Stimulated activated naive CD8-positive, alpha-beta T cell treated with anti-CD3 and anti-CD28 coated beads, Interleukin-15, amount 100 ng/mL, for 72 hours (primary cell): ENCODE measurements at regions not wholly inside any gene's neighbourhood (a gene's known extent, or its start where the extent isn't known, plus 50 kb on each side); places are given as distances from the start of the nearest gene placed in this dataset.

Experiments used
- ATAC-seq: fragments of 150-1000 bp; cut with Tn5 transposase; 2 replicates; pipeline ENCODE4 v1.10.0; 2021; ENCODE audit warnings: mild to moderate bottlenecking, moderate library complexity
- DNase-seq, 2 donors: peaks; one replicate each; pipeline ENCODE4 v3.0.0; 2021 to 2022
- H3K27ac Mint-ChIP-seq, 2 donors: one replicate each; pipeline ENCODE4 v1.8.0; 2022; ENCODE audit warnings: mild to moderate bottlenecking in 2 of 2, mixed read lengths in 2 of 2, moderate library complexity in 2 of 2
- H3K27me3 Mint-ChIP-seq: one replicate; pipeline ENCODE4 v1.8.0; 2022; ENCODE audit warnings: mixed read lengths
- H3K4me1 Mint-ChIP-seq: one replicate; pipeline ENCODE4 v1.8.0; 2022; ENCODE audit warnings: mild to moderate bottlenecking, mixed read lengths
- H3K4me3 Mint-ChIP-seq, 2 donors: one replicate each; pipeline ENCODE4 v1.8.0; 2022; ENCODE audit warnings: mild to moderate bottlenecking in 2 of 2, mixed read lengths in 2 of 2, moderate library complexity in 1 of 2
- H3K9me3 Mint-ChIP-seq, 2 donors: one replicate each; pipeline ENCODE4 v1.8.0; 2022; ENCODE audit warnings: mixed read lengths in 2 of 2

GRCh38 chr12:115108129-115109100 is 424.4 kb upstream of the TBX3 start:
- Mint-ChIP-seq H3K4me1 (no peaks in the 10 kb centered on the region), H3K9me3 (peaks cover 4 to 20% of the 10 kb centered on the region in 2 donors), H3K4me3 (no peak overlapping the region), H3K27me3 (peaks cover 7% of the 10 kb centered on the region), H3K27ac (no peak overlapping the region)
- ATAC-seq (no peak), DNase-seq (no peak)

GRCh38 chr12:115103884-115104883 is 420.2 kb upstream of the TBX3 start:
- H3K4me3 Mint-ChIP-seq, result no peak overlapping the region
- peaks cover 14 to 42% of the 10 kb centered on the region in 2 donors for H3K9me3 Mint-ChIP-seq
- H3K27ac Mint-ChIP-seq, result peak overlapping the region in 1 of 2 donors; percentile 69
- ATAC-seq, result no peak
- H3K4me1 Mint-ChIP-seq, result no peaks in the 10 kb centered on the region
- DNase-seq, result no peak
- peaks cover 7% of the 10 kb centered on the region for H3K27me3 Mint-ChIP-seq

- DNase-seq, result no peak
- Mint-ChIP-seq H3K9me3 (peaks cover 14 to 52% of the 10 kb centered on the region in 2 donors), H3K27ac (no peak overlapping the region), H3K27me3 (peaks cover 7% of the 10 kb centered on the region), H3K4me3 (no peak overlapping the region), H3K4me1 (no peaks in the 10 kb centered on the region)
- ATAC-seq, result no peak
Observed at GRCh38 chr12:115102450-115102849, 418.5 kb upstream of the TBX3 start.

- no peaks in the 10 kb centered on the region for H3K4me1 Mint-ChIP-seq
Observed at GRCh38 chr12:115101520-115101919, 417.5 kb upstream of the TBX3 start.

GRCh38 chr12:115097416-115097815 is 413.4 kb upstream of the TBX3 start:
- no peak for DNase-seq
- no peak overlapping the region for H3K27ac Mint-ChIP-seq
- H3K9me3 Mint-ChIP-seq, result peaks cover 17 to 42% of the 10 kb centered on the region in 2 donors
- no peaks in the 10 kb centered on the region for H3K27me3 Mint-ChIP-seq
- no peaks in the 10 kb centered on the region for H3K4me1 Mint-ChIP-seq
- no peak overlapping the region for H3K4me3 Mint-ChIP-seq
- ATAC-seq, result no peak

More at GRCh38 chr12:115101520-115101919, 417.5 kb upstream of the TBX3 start:
- Mint-ChIP-seq H3K9me3 (peaks cover 14 to 50% of the 10 kb centered on the region in 2 donors), H3K27ac (no peak overlapping the region), H3K27me3 (peaks cover 5% of the 10 kb centered on the region), H3K4me3 (no peak overlapping the region)
- ATAC-seq (no peak), DNase-seq (no peak)

GRCh38 chr12:115096588-115097397 is 412.8 kb upstream of the TBX3 start:
- no peaks in the 10 kb centered on the region for H3K4me1 Mint-ChIP-seq
- no peak overlapping the region for H3K4me3 Mint-ChIP-seq
- no peak for DNase-seq
- peak overlapping the region in 1 of 2 donors; percentile 12 for H3K27ac Mint-ChIP-seq
- no peak for ATAC-seq
- peaks cover 15 to 44% of the 10 kb centered on the region in 2 donors for H3K9me3 Mint-ChIP-seq
- no peaks in the 10 kb centered on the region for H3K27me3 Mint-ChIP-seq

GRCh38 chr12:115095073-115095748 is 411.2 kb upstream of the TBX3 start:
- peaks cover 9 to 42% of the 10 kb centered on the region in 2 donors for H3K9me3 Mint-ChIP-seq
- no peaks in the 10 kb centered on the region for H3K27me3 Mint-ChIP-seq
- no peak overlapping the region for H3K4me3 Mint-ChIP-seq
- no peak for DNase-seq
- no peak overlapping the region for H3K27ac Mint-ChIP-seq
- ATAC-seq, result no peak
- H3K4me1 Mint-ChIP-seq, result no peaks in the 10 kb centered on the region

GRCh38 chr12:115094163-115094816 is 410.3 kb upstream of the TBX3 start:
- Mint-ChIP-seq H3K27ac (no peak overlapping the region), H3K9me3 (peaks cover 9 to 36% of the 10 kb centered on the region in 2 donors), H3K4me3 (no peak overlapping the region), H3K27me3 (no peaks in the 10 kb centered on the region), H3K4me1 (no peaks in the 10 kb centered on the region)
- DNase-seq (no peak), ATAC-seq (no peak)

GRCh38 chr12:115093261-115093660 is 409.3 kb upstream of the TBX3 start:
- peaks cover 9 to 35% of the 10 kb centered on the region in 2 donors for H3K9me3 Mint-ChIP-seq
- no peak overlapping the region for H3K4me3 Mint-ChIP-seq
- no peaks in the 10 kb centered on the region for H3K4me1 Mint-ChIP-seq
- DNase-seq, result no peak
- no peak overlapping the region for H3K27ac Mint-ChIP-seq
- H3K27me3 Mint-ChIP-seq, result no peaks in the 10 kb centered on the region
- ATAC-seq, result no peak

- H3K27me3 Mint-ChIP-seq, result no peaks in the 10 kb centered on the region
- DNase-seq (no peak), ATAC-seq (no peak)
- no peak overlapping the region for H3K27ac Mint-ChIP-seq
- H3K9me3 Mint-ChIP-seq, result peaks cover 9 to 27% of the 10 kb centered on the region in 2 donors
- no peaks in the 10 kb centered on the region for H3K4me1 Mint-ChIP-seq
- no peak overlapping the region for H3K4me3 Mint-ChIP-seq
Observed at GRCh38 chr12:115090783-115091182, 406.8 kb upstream of the TBX3 start.

- DNase-seq (no peak), ATAC-seq (no peak)
- no peak overlapping the region for H3K27ac Mint-ChIP-seq
- H3K4me3 Mint-ChIP-seq, result no peak overlapping the region
- no peaks in the 10 kb centered on the region for H3K27me3 Mint-ChIP-seq
- H3K9me3 Mint-ChIP-seq, result peaks cover 9 to 27% of the 10 kb centered on the region in 2 donors
- no peaks in the 10 kb centered on the region for H3K4me1 Mint-ChIP-seq
Observed at GRCh38 chr12:115088995-115089841, 405.2 kb upstream of the TBX3 start.

GRCh38 chr12:115088328-115088994 is 404.5 kb upstream of the TBX3 start:
- Mint-ChIP-seq H3K27ac (no peak overlapping the region), H3K4me1 (no peaks in the 10 kb centered on the region), H3K9me3 (peaks cover 9 to 27% of the 10 kb centered on the region in 2 donors), H3K4me3 (no peak overlapping the region), H3K27me3 (no peaks in the 10 kb centered on the region)
- DNase-seq (no peak), ATAC-seq (no peak)

GRCh38 chr12:115085594-115085993 is 401.6 kb upstream of the TBX3 start:
- Mint-ChIP-seq H3K27ac (no peak overlapping the region), H3K4me1 (no peaks in the 10 kb centered on the region), H3K9me3 (peaks cover 0 to 9% of the 10 kb centered on the region in 2 donors), H3K27me3 (no peaks in the 10 kb centered on the region), H3K4me3 (no peak overlapping the region)
- DNase-seq (no peak), ATAC-seq (no peak)
